ACC112 (cell line): ENCODE measurements at regions not wholly inside any gene's neighbourhood (a gene's known extent, or its start where the extent isn't known, plus 50 kb on each side); places are given as distances from the start of the nearest gene placed in this dataset.

Experiments
- H2AFZ ChIP-seq: fragments of 200-600 bp; sonication (generic); one replicate; pipeline ENCODE4 v1.6.0; 2017; ENCODE audit warnings: antibody characterized with exemption, low read length; ENCODE audit not compliant: unreplicated experiment
- H3K27ac ChIP-seq: fragments of 200-600 bp; sonication (generic); 2 replicates; pipeline ENCODE4 v1.5.1; 2014; ENCODE audit warnings: low read depth, mild to moderate bottlenecking, antibody characterized with exemption, low read length, moderate library complexity
- H3K27me3 ChIP-seq: fragments of 200-600 bp; sonication (generic); 2 replicates; pipeline ENCODE4 v1.6.1; 2014; ENCODE audit warnings: mild to moderate bottlenecking, antibody characterized with exemption, low read length, moderate library complexity, mixed read lengths; ENCODE audit not compliant: insufficient read depth
- H3K36me3 ChIP-seq: fragments of 200-600 bp; sonication (generic); 2 replicates; pipeline ENCODE4 v1.6.1; 2016; ENCODE audit warnings: mild to moderate bottlenecking, antibody characterized with exemption, low read length, moderate library complexity, mixed read lengths; ENCODE audit not compliant: insufficient read depth
- H3K4me1 ChIP-seq: fragments of 200-600 bp; sonication (generic); one replicate; pipeline ENCODE4 v1.6.1; 2016; ENCODE audit warnings: low read length, mixed read lengths; ENCODE audit not compliant: insufficient read depth, unreplicated experiment, control insufficient read depth
- H3K4me3 ChIP-seq: fragments of 200-600 bp; sonication (generic); 2 replicates; pipeline ENCODE4 v1.5.1; 2014; ENCODE audit warnings: mild to moderate bottlenecking, low read depth, low read length
- H3K79me2 ChIP-seq: fragments of 200-600 bp; sonication (generic); one replicate; pipeline ENCODE4 v1.6.0; 2016; ENCODE audit warnings: low read length; ENCODE audit not compliant: control insufficient read depth, unreplicated experiment, insufficient read depth

- no peaks in the 10 kb centered on the region for H3K79me2 ChIP-seq
- no peak overlapping the region for H2AFZ ChIP-seq
- no peak overlapping the region for H3K4me3 ChIP-seq
- no peaks in the 10 kb centered on the region for H3K36me3 ChIP-seq
- H3K27me3 ChIP-seq: no peaks in the 10 kb centered on the region
- no peak overlapping the region for H3K27ac ChIP-seq
- H3K4me1 ChIP-seq: no peaks in the 10 kb centered on the region
Measured at GRCh38 chr1:81381881-81382280, 418.9 kb upstream of the ADGRL2 start.

- H3K4me3 ChIP-seq: no peak overlapping the region
Measured at GRCh38 chr1:81380436-81380835, 420.3 kb upstream of the ADGRL2 start.

GRCh38 chr1:81379430-81379829, 421.3 kb upstream of the ADGRL2 start:
- H3K27ac ChIP-seq: no peak overlapping the region
- H3K4me3 ChIP-seq: no peak overlapping the region
- no peaks in the 10 kb centered on the region for H3K36me3 ChIP-seq
- H3K27me3 ChIP-seq: no peaks in the 10 kb centered on the region
- no peak overlapping the region for H2AFZ ChIP-seq
- H3K79me2 ChIP-seq: no peaks in the 10 kb centered on the region
- no peaks in the 10 kb centered on the region for H3K4me1 ChIP-seq

More at GRCh38 chr1:81380436-81380835, 420.3 kb upstream of the ADGRL2 start:
- no peaks in the 10 kb centered on the region for H3K36me3 ChIP-seq
- no peaks in the 10 kb centered on the region for H3K79me2 ChIP-seq
- no peak overlapping the region for H2AFZ ChIP-seq
- H3K27ac ChIP-seq: no peak overlapping the region
- no peaks in the 10 kb centered on the region for H3K4me1 ChIP-seq
- H3K27me3 ChIP-seq: no peaks in the 10 kb centered on the region

- Histone ChIP-seq H3K27me3 (no peaks in the 10 kb centered on the region), H2AFZ (no peak overlapping the region), H3K79me2 (no peaks in the 10 kb centered on the region), H3K4me3 (no peak overlapping the region), H3K4me1 (no peaks in the 10 kb centered on the region), H3K36me3 (no peaks in the 10 kb centered on the region), H3K27ac (no peak overlapping the region)
Measured at GRCh38 chr1:81377406-81377805, 423.3 kb upstream of the ADGRL2 start.

GRCh38 chr1:81375884-81376548, 424.7 kb upstream of the ADGRL2 start:
- Histone ChIP-seq H3K27me3 (no peaks in the 10 kb centered on the region), H3K4me1 (no peaks in the 10 kb centered on the region), H3K27ac (no peak overlapping the region), H3K4me3 (no peak overlapping the region), H2AFZ (no peak overlapping the region), H3K79me2 (no peaks in the 10 kb centered on the region), H3K36me3 (no peaks in the 10 kb centered on the region)

GRCh38 chr1:81374481-81374880, 426.3 kb upstream of the ADGRL2 start:
- H3K4me1 ChIP-seq: no peaks in the 10 kb centered on the region
- H3K36me3 ChIP-seq: no peaks in the 10 kb centered on the region
- no peaks in the 10 kb centered on the region for H3K79me2 ChIP-seq
- H3K27ac ChIP-seq: no peak overlapping the region
- no peaks in the 10 kb centered on the region for H3K27me3 ChIP-seq
- no peak overlapping the region for H3K4me3 ChIP-seq
- no peak overlapping the region for H2AFZ ChIP-seq

GRCh38 chr1:81371864-81372263, 428.9 kb upstream of the ADGRL2 start:
- H3K4me3 ChIP-seq: no peak overlapping the region
- no peaks in the 10 kb centered on the region for H3K27me3 ChIP-seq
- H3K4me1 ChIP-seq: no peaks in the 10 kb centered on the region
- H3K27ac ChIP-seq: no peak overlapping the region
- H2AFZ ChIP-seq: no peak overlapping the region
- H3K36me3 ChIP-seq: no peaks in the 10 kb centered on the region
- no peaks in the 10 kb centered on the region for H3K79me2 ChIP-seq

- Histone ChIP-seq H3K79me2 (no peaks in the 10 kb centered on the region), H3K27ac (no peak overlapping the region), H2AFZ (no peak overlapping the region), H3K27me3 (no peaks in the 10 kb centered on the region), H3K4me1 (no peaks in the 10 kb centered on the region), H3K4me3 (no peak overlapping the region), H3K36me3 (no peaks in the 10 kb centered on the region)
Measured at GRCh38 chr1:81369833-81370232, 430.9 kb upstream of the ADGRL2 start.

- H3K27me3 ChIP-seq: no peaks in the 10 kb centered on the region
- H3K79me2 ChIP-seq: no peaks in the 10 kb centered on the region
- H3K36me3 ChIP-seq: no peaks in the 10 kb centered on the region
- H2AFZ ChIP-seq: no peak overlapping the region
- H3K27ac ChIP-seq: no peak overlapping the region
- H3K4me3 ChIP-seq: no peak overlapping the region
- H3K4me1 ChIP-seq: no peaks in the 10 kb centered on the region
Measured at GRCh38 chr1:81366173-81366572, 434.6 kb upstream of the ADGRL2 start.

- Histone ChIP-seq H3K4me1 (no peaks in the 10 kb centered on the region), H3K4me3 (no peak overlapping the region), H2AFZ (no peak overlapping the region), H3K27ac (no peak overlapping the region), H3K36me3 (no peaks in the 10 kb centered on the region), H3K79me2 (no peaks in the 10 kb centered on the region), H3K27me3 (no peaks in the 10 kb centered on the region)
Measured at GRCh38 chr1:81364088-81364487, 436.6 kb upstream of the ADGRL2 start.

GRCh38 chr1:81358151-81358550, 442.6 kb upstream of the ADGRL2 start:
- Histone ChIP-seq H3K4me1 (no peaks in the 10 kb centered on the region), H3K79me2 (no peaks in the 10 kb centered on the region), H2AFZ (no peak overlapping the region), H3K27me3 (no peaks in the 10 kb centered on the region), H3K36me3 (no peaks in the 10 kb centered on the region), H3K27ac (no peak overlapping the region), H3K4me3 (no peak overlapping the region)
